ENCODE measurements at regions not wholly inside any gene's neighbourhood (a gene's known extent, or its start where the extent isn't known, plus 50 kb on each side); places are given as distances from the start of the nearest gene placed in this dataset.

DNA sequence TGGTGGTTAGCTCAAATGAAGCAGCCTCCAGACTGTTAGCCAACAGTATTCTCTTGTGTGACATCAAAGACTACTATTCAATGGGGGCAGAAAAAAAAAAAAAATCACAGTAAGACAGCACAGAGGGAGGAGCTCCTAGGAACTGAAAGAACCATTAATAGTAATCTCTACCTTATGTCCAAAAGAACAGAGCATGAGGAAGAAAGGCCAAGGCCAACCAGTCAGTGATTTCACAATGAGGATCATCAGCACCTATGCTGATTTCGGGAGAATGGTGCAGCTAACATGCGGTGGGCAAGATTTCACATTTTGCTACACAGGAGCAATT, 66.3 kb upstream of the SOX5 start:
- Histone ChIP-seq H3K9me3 (ENCODE audit: control insufficient read depth, insufficient read depth, low read length) (no peaks in the 10 kb centered on the region), H3K9ac (ENCODE audit: low read depth, low read length) (no peak overlapping the region), H3K36me3 (ENCODE audit: insufficient read depth, low read length) (no peaks in the 10 kb centered on the region), H3K4me1 (ENCODE audit: insufficient read depth, low read length) (peaks cover 7% of the 10 kb centered on the region; the same call in 1 of the 2 replicates)

DNA sequence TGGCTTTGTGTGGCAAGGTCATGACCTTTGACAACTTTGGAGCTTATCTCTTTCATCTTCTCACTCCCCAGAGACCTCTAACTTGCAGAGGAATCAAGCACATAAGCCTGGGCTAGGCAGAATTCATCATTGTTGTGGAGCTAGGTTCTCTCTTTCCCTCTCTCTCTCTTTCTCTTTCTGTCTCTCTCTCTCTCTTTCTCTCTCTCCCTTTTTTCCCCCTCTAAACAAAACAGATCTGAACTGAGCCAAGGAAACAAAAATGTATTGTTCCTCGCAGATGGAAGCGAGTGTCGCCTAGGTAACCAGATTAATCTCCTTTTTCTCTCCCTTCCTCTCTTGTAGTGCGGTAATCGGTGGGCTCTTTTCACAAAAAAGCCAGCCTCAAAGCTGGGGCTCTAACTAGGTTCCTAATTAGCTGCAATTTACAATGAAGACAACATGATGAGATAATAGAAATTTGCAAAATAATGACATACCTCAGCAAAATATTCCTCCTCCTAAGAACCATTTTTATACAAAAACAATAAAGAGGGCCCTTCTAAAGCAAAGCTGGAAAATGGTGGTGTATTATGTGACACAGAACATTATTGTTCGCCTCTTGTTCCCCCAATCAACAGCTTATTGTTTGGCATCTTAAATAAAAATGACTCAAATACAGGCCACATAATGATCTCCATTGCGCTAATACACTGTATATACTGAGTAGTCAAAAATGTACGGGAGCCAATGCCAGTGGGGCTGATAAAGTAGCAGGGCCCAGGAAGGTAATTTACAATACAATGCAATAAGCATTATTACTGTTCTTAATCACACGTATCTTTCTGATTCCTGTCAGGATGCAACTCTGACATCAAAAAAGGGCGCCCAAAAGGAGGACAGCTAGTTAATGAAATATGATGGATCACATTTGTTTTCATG, 65.7 kb upstream of the SOX5 start:
- no peak overlapping the region for H3K9ac ChIP-seq (ENCODE audit: low read depth, low read length)
- no peaks in the 10 kb centered on the region for H3K9me3 ChIP-seq (ENCODE audit: control insufficient read depth, insufficient read depth, low read length)
- H3K36me3 ChIP-seq (ENCODE audit: insufficient read depth, low read length): no peaks in the 10 kb centered on the region
- H3K4me1 ChIP-seq (ENCODE audit: insufficient read depth, low read length): peaks cover 7% of the 10 kb centered on the region; the same call in 1 of the 2 replicates

DNA sequence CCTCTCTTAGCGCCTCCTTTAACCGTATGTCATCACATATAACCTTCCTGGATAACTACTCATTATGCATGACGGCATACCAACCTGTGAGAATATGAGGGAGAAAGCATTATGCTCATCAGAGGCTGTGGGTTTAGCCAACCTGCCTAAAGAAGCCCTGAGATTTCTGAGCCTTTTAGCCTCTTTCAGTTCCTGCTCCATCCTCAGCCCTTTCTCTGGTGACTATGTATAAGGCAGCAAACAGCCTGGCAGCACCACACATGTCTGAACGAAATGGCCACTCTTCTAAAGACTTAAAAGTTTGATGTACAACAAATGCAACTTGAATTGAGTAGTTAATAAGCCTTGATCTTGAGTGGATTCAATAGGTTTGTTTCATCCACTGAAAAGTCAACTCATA, 64.8 kb upstream of the SOX5 start:
- H3K9me3 ChIP-seq (ENCODE audit: control insufficient read depth, insufficient read depth, low read length): no peaks in the 10 kb centered on the region
- H3K4me1 ChIP-seq (ENCODE audit: insufficient read depth, low read length): peaks cover 7% of the 10 kb centered on the region; the same call in 1 of the 2 replicates
- no peaks in the 10 kb centered on the region for H3K36me3 ChIP-seq (ENCODE audit: insufficient read depth, low read length)
- no peak overlapping the region for H3K9ac ChIP-seq (ENCODE audit: low read depth, low read length)

DNA sequence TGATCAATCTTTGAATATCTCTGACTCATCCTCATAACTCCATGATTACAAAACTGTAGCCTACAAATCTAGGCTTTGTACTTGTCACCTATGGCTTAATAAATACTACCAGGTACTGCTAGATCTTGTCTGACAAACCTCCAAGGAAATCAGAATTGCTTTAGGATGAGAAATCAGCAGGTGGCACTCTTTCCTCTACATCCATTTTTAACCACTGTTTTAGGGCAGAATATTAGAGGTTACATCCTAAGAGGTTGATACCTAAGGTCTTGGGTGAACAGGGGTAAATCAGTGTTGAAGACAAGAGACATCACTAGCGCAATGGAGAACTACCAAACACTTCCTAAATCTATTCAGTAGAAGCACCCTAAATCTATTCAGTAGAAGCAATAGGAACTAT, 63.1 kb upstream of the SOX5 start:
- H3K36me3 ChIP-seq (ENCODE audit: insufficient read depth, low read length): no peaks in the 10 kb centered on the region
- no peak overlapping the region for H3K9ac ChIP-seq (ENCODE audit: low read depth, low read length)
- peaks cover 7% of the 10 kb centered on the region; the same call in 1 of the 2 replicates for H3K4me1 ChIP-seq (ENCODE audit: insufficient read depth, low read length)
- no peaks in the 10 kb centered on the region for H3K9me3 ChIP-seq (ENCODE audit: control insufficient read depth, insufficient read depth, low read length)

DNA sequence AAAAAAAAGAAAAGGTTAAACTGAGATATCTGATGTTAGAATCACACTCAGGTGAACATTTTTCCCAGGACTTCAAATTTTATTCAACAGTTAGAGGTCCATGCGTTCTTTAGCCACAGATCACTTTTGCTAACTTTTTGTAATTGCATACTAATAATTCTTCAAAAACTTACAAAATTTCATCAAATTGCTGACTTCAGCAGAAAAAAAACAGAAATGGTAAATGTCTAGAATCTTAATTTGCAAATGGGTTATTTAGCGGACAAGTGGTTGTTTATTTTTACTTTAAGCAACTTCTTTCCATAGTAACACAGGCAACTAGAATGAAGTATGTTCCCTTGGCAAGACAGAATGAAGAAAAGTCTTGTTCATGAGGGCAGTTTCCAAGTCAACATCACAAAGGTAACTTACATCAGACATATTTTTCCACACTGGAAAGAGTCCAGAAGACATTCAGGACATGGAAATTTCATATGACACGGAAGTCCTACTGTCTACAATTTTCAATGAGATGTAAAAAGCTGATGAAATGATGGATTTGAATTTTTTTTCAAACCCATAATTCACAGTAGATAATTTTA, 62.5 kb upstream of the SOX5 start:
- Histone ChIP-seq H3K9me3 (ENCODE audit: control insufficient read depth, insufficient read depth, low read length) (no peaks in the 10 kb centered on the region), H3K36me3 (ENCODE audit: insufficient read depth, low read length) (no peaks in the 10 kb centered on the region), H3K4me1 (ENCODE audit: insufficient read depth, low read length) (peaks cover 7% of the 10 kb centered on the region; the same call in 1 of the 2 replicates), H3K9ac (ENCODE audit: low read depth, low read length) (no peak overlapping the region)

DNA sequence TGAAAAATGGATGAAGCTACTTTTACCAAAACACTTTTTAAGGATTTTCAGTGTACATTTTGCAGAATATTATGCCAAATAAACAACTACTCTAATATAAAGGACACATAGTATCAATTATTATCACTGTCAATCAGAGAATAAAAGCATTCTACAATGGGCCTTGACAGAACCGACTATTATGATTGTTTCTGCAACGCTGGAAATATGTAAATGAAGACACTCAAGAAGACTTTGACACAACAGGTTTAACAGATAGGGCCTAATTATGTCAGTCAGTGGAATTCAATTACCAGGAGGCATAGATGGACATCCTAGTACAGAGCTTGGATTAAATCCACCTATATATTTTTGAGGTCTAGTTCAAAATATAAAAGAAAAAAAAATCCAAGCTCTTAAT, 58.7 kb upstream of the SOX5 start:
- Histone ChIP-seq H3K36me3 (ENCODE audit: insufficient read depth, low read length) (no peaks in the 10 kb centered on the region), H3K9ac (ENCODE audit: low read depth, low read length) (no peak overlapping the region), H3K4me1 (ENCODE audit: insufficient read depth, low read length) (no peaks in the 10 kb centered on the region), H3K9me3 (ENCODE audit: control insufficient read depth, insufficient read depth, low read length) (no peaks in the 10 kb centered on the region)

All from ES-I3 (cell line).